ENCODE measurements at regions not wholly inside any gene's neighbourhood (a gene's known extent, or its start where the extent isn't known, plus 50 kb on each side); places are given as distances from the start of the nearest gene placed in this dataset.

DNA sequence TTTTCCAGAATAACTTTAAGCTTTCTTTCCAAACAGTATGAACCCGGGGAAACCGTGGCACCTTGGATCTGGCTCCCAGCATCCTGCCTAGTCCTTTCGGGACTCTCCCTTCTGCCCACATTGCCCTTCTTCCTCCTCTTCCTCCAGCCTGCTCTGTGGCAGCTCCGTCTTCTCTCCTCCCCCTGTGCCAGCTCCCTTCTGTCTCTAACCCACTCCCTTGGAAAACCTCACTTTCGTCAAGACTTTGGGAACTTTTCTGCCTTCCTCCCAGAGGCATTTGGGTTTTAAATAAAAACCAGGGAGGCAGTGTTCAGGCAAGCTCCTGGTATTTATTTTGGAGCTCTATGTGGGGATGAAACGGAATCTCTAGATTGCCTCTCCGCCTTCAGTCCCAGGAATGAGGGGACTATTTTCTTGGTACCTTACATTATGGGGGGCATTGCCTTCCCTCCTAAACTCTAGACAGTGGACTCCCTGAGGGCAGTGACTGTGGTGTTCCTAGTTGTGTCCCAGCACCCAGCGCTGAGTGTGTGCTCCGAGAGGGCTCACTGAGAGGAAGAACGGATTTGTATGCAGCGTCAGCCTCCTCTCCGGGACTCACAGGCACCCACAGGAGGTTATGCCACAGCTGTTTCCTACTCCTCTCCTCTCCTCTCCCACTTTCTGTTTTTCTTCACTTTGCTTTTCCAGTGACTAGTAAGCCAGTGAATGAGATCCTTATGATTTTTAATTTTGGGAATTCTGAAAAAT, 105.4 kb upstream of the MRPS22 start:
- no peaks in the 10 kb centered on the region for H3K36me3 ChIP-seq
- no peaks in the 10 kb centered on the region for H3K9me3 ChIP-seq
- intact Hi-C loops (cut with DNase I): no loop called here
- WGBS, 2 donors: 70 to 77% methylated on average over 12 of the region's 12 CpGs
- H3K4me3 ChIP-seq: no peak overlapping the region
- DNase-seq: no peak
- peaks cover 0 to 12% (median 0%) of the 10 kb centered on the region in 4 donors for H3K27me3 ChIP-seq
- peaks cover 0 to 19% (median 0%) of the 10 kb centered on the region in 3 donors for H3K4me1 ChIP-seq
- no peak overlapping the region for H3K27ac ChIP-seq
- TF ChIP-seq, protein P1, sequence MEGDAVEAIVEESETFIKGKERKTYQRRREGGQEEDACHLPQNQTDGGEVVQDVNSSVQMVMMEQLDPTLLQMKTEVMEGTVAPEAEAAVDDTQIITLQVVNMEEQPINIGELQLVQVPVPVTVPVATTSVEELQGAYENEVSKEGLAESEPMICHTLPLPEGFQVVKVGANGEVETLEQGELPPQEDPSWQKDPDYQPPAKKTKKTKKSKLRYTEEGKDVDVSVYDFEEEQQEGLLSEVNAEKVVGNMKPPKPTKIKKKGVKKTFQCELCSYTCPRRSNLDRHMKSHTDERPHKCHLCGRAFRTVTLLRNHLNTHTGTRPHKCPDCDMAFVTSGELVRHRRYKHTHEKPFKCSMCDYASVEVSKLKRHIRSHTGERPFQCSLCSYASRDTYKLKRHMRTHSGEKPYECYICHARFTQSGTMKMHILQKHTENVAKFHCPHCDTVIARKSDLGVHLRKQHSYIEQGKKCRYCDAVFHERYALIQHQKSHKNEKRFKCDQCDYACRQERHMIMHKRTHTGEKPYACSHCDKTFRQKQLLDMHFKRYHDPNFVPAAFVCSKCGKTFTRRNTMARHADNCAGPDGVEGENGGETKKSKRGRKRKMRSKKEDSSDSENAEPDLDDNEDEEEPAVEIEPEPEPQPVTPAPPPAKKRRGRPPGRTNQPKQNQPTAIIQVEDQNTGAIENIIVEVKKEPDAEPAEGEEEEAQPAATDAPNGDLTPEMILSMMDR (IDR thresholded peaks at IDR 0.05): no peak
- TF ChIP-seq POLR2A (IDR thresholded peaks at IDR 0.05): no peak

DNA sequence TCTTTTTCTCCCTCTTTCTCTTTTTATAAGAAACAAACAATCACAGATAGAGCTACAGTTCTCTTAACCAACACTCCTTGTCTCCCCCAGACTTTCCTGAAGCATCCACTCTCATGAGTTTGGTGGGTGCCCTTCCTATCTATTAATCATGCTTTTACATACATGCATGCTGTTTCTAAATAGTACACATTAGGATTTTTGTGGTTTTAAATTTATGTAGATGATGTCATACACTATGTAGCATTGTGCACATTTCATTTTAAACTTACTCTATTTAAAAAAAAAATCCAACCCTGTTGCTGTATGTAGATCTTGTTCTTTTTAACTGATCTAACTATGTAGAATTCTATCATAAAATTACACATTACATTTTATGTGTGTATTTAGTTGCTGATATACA, 104.3 kb upstream of the MRPS22 start:
- Histone ChIP-seq H3K4me3 (no peak overlapping the region), H3K36me3 (no peaks in the 10 kb centered on the region), H3K27ac (no peak overlapping the region), H3K9me3 (no peaks in the 10 kb centered on the region), H3K27me3 (peaks cover 0 to 12% (median 0%) of the 10 kb centered on the region in 4 donors), H3K4me1 (peaks cover 0 to 11% (median 0%) of the 10 kb centered on the region in 3 donors)
- TF ChIP-seq, protein P1 (IDR thresholded peaks at IDR 0.05): no peak
- no peak for TF ChIP-seq POLR2A (IDR thresholded peaks at IDR 0.05)
- DNase-seq: no peak
- intact Hi-C loops (cut with DNase I): no loop called here

DNA sequence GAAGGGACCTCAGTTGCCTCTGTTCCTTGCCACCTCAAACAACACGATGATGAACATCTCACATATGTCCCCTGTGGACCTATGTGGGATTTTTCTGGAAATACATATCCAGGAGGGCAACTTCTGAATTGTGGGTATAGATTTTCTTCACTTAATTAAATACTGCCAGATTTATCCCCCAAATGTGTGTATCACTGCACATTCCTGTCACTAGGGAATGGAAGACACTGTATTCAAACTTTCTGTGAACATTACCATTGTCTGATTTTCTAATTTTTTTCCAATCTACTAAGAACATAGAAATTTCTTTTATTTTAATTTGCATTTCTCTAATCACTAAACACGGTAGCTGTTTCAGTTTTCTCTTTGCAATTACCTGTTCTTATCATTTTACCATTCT, 102.0 kb upstream of the MRPS22 start:
- H3K9me3 ChIP-seq: no peaks in the 10 kb centered on the region

DNA sequence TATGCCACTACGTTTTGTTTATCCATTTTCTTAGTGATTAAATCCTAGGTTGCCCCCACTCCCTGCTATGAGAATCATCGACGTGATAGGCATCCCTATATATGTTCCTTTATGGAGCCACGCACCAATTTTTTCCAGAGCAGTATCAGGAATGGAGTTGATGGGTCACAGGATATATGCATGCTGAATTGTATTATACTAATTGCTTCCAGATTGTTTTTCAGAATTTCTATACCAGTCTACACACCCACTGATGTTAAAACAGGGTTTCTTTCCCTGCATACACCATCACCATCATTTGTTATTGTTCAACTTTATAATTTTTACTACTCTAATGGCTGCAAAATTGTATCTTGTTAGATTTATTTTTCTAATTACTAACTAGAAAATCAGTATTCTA, 100.1 kb upstream of the MRPS22 start:
- H3K27ac ChIP-seq: no peak overlapping the region
- 84 to 85% methylated on average over 4 of the region's 4 CpGs for WGBS, 2 donors
- no peaks in the 10 kb centered on the region for H3K36me3 ChIP-seq
- peaks cover 0 to 9% (median 0%) of the 10 kb centered on the region in 4 donors for H3K27me3 ChIP-seq
- TF ChIP-seq POLR2A (IDR thresholded peaks at IDR 0.05): no peak
- TF ChIP-seq, protein P1 (IDR thresholded peaks at IDR 0.05): no peak
- H3K9me3 ChIP-seq: no peaks in the 10 kb centered on the region
- intact Hi-C loops (cut with DNase I): no loop called here
- H3K4me1 ChIP-seq: no peaks in the 10 kb centered on the region
- H3K4me3 ChIP-seq: no peak overlapping the region
- DNase-seq: no peak

More for the DNA sequence above, 102.0 kb upstream of the MRPS22 start:
- Histone ChIP-seq H3K4me1 (no peaks in the 10 kb centered on the region), H3K27ac (no peak overlapping the region), H3K36me3 (no peaks in the 10 kb centered on the region), H3K27me3 (peaks cover 0 to 12% (median 0%) of the 10 kb centered on the region in 4 donors), H3K4me3 (no peak overlapping the region)
- WGBS, 2 donors: 81 to 82% methylated on average over 2 of the region's 2 CpGs
- DNase-seq: no peak
- intact Hi-C loops (cut with DNase I): no loop called here
- TF ChIP-seq, protein P1 (IDR thresholded peaks at IDR 0.05): no peak
- TF ChIP-seq POLR2A (IDR thresholded peaks at IDR 0.05): no peak

DNA sequence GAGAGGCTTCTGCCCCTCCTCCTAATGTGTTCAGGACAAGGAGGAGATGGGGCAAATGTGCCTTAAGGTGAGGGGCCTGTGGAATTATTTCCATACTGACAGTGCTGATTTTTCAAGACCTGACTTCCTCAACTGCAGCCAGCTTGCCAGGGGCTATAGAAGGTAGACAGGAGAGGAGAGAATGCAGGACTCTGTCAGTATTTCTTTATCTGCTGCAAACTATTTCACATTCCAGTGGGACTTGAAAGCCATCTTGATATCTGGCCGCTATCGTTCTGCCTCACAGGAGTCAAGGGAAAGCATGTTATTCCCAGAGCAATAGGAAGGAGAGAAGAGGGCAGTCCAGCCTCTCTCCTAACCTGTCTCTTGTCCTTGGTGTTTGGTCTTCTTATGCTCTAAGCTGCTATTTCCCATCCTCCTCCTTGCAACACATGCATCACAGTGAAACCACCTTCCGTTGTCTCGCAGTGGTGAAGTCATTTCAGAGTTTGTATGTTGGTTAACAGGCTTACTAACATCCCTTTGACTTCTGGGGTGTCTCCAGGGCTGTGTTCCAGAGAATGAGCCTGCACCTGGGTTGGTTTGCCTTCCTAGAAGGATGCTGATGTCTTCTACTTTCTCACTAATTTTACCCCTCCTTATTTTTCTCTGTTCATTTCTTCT, 95.1 kb upstream of the MRPS22 start:
- Histone ChIP-seq H3K4me3 (no peak overlapping the region), H3K4me1 (peaks cover 0 to 5% (median 0%) of the 10 kb centered on the region in 3 donors), H3K27me3 (no peaks in the 10 kb centered on the region), H3K27ac (no peak overlapping the region), H3K36me3 (no peaks in the 10 kb centered on the region), H3K9me3 (no peaks in the 10 kb centered on the region)
- TF ChIP-seq, protein P1 (IDR thresholded peaks at IDR 0.05): no peak
- TF ChIP-seq POLR2A (IDR thresholded peaks at IDR 0.05): no peak
- no peak for DNase-seq
- 76 to 93% methylated on average over 3 to 4 of the region's 4 CpGs for WGBS, 2 donors
- intact Hi-C loops (cut with DNase I): no loop called here

All from esophagus squamous epithelium (tissue), 5 donors.